DND-41 (cell line): ENCODE measurements at regions not wholly inside any gene's neighbourhood (a gene's known extent, or its start where the extent isn't known, plus 50 kb on each side); places are given as distances from the start of the nearest gene placed in this dataset.

ENCODE experiments used
- CTCF ChIP-seq: IDR thresholded peaks from 2 replicates; pipeline ENCODE4 v1.5.1; 2012; ENCODE audit warnings: borderline replicate concordance, low read length, moderate library complexity, mild to moderate bottlenecking; ENCODE audit not compliant: poor library complexity, severe bottlenecking; ENCODE audit errors: extremely low read depth
- EZH2 ChIP-seq: IDR thresholded peaks from 3 replicates; pipeline ENCODE4 v1.6.1; 2012; ENCODE audit warnings: borderline replicate concordance, low read depth, mild to moderate bottlenecking, moderate library complexity, low read length, inconsistent platforms; ENCODE audit not compliant: severe bottlenecking

GRCh38 chr13:39268398-39268797, 230.1 kb downstream of the NHLRC3 start:
- TF ChIP-seq CTCF = no peak
- TF ChIP-seq EZH2 = no peak
